GM12801 (cell line): ENCODE measurements at regions not wholly inside any gene's neighbourhood (a gene's known extent, or its start where the extent isn't known, plus 50 kb on each side); places are given as distances from the start of the nearest gene placed in this dataset.

Experiments
- TF ChIP-seq, protein P1 (sequence below): IDR thresholded peaks from one replicate; pipeline ENCODE4 v1.5.1; 2011; ENCODE audit warnings: control low read depth; ENCODE audit not compliant: insufficient read length; ENCODE audit errors: extremely low read depth

GRCh38 chr12:13788626-13789025, 192.8 kb downstream of the GRIN2B start:
- TF ChIP-seq, protein P1, sequence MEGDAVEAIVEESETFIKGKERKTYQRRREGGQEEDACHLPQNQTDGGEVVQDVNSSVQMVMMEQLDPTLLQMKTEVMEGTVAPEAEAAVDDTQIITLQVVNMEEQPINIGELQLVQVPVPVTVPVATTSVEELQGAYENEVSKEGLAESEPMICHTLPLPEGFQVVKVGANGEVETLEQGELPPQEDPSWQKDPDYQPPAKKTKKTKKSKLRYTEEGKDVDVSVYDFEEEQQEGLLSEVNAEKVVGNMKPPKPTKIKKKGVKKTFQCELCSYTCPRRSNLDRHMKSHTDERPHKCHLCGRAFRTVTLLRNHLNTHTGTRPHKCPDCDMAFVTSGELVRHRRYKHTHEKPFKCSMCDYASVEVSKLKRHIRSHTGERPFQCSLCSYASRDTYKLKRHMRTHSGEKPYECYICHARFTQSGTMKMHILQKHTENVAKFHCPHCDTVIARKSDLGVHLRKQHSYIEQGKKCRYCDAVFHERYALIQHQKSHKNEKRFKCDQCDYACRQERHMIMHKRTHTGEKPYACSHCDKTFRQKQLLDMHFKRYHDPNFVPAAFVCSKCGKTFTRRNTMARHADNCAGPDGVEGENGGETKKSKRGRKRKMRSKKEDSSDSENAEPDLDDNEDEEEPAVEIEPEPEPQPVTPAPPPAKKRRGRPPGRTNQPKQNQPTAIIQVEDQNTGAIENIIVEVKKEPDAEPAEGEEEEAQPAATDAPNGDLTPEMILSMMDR = no peak

GRCh38 chr12:13786646-13787045, 194.8 kb downstream of the GRIN2B start:
- TF ChIP-seq, protein P1 = no peak

DNA sequence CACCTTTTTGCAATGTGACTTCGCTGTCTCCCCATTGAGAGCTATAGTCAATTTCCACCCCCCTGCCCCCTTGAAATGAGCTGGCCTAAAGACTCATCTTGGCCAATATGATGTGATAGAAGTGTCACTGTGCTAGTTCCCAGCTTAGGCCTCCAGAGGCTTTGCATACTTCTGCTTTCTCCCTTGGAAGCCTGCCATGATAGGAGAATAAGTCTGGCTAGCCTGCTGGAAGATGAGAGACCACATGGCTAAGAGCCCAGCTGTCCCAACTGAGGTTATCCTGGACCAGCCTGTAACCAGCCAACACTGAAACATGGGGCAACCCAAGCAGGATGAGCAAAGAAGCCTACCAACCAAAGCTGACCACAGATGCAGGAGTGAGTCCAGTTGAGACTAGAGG, 196.9 kb downstream of the GRIN2B start:
- TF ChIP-seq, protein P1 = no peak

- TF ChIP-seq, protein P1 = no peak
Measured at GRCh38 chr12:13780453-13780852, 200.9 kb downstream of the GRIN2B start.

- TF ChIP-seq, protein P1 = no peak
Measured at GRCh38 chr12:13777374-13777773, 204.0 kb downstream of the GRIN2B start.

DNA sequence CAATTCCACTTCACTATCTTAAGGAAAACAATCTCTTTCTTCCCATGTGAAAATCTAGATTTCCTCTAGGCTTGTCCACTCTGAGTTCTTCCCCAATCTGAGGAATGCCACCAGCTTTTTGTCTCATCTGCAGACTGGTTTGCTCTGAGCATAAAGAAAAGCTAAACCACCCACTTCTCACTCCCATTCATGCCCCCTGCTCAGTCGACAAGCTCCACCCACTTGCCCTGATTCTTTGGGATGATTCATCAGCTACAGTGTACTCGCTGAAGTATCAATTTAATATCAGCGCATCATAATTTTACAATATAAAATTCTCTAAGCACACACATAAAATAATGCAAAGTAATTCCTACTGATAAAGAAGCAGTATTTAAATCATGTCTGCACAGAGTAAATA, 209.1 kb downstream of the GRIN2B start:
- TF ChIP-seq, protein P1 = no peak

- TF ChIP-seq, protein P1 = no peak
Measured at GRCh38 chr12:13770576-13770975, 210.8 kb downstream of the GRIN2B start.

DNA sequence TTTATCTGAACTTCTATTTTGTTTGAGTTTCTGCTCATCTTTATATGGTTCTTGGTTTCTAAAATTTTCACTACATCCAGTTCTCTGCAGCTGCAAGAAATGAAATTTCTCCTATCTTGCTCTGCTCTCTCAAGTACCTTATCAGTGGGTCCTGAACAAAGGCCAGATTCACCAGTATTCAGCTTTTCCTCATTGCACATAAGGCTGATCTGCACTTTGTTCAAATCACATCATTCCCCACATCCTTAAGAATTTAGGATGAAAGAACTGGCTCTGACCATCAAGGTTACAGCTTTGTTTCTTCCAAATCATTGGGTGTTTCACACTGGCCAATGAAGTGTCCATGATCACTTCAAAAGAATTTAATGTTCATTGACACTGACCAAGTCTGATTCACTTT, 211.4 kb downstream of the GRIN2B start:
- TF ChIP-seq, protein P1 = no peak
